GM21723 (cell line): ENCODE measurements at regions not wholly inside any gene's neighbourhood (a gene's known extent, or its start where the extent isn't known, plus 50 kb on each side); places are given as distances from the start of the nearest gene placed in this dataset.
"Not testable (repeated sequence)": the region's sequence is repeated elsewhere in the genome, so short reads cannot be mapped to it uniquely, and the experiment has no call there.

Source experiments
- ATAC-seq: cut with Tn5 transposase; IDR thresholded peaks from one replicate; pipeline ENCODE4 v1.9.1; 2021; ENCODE audit warnings: mild to moderate bottlenecking, moderate library complexity; ENCODE audit not compliant: unreplicated experiment

DNA sequence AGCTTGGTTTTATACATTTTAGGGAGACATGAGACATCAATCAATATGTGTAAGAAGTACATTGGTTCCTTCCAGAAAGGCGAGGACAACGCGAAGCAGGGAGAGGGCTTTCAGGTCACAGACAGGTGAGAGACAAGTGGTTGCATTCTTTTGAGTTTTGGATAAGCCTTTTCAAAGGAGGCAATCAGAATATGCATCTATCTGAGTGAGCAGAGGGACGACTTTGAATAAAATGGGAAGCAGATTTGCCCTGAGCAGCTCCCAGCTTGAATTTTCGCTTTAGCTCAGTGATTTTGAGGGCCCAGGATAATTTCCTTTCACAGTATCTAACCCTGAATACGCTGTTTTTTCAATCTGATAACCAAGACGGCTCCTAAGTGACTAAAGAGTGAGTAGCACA lies 82.5 kb upstream of the MYO3A start:
- no peak for ATAC-seq

DNA sequence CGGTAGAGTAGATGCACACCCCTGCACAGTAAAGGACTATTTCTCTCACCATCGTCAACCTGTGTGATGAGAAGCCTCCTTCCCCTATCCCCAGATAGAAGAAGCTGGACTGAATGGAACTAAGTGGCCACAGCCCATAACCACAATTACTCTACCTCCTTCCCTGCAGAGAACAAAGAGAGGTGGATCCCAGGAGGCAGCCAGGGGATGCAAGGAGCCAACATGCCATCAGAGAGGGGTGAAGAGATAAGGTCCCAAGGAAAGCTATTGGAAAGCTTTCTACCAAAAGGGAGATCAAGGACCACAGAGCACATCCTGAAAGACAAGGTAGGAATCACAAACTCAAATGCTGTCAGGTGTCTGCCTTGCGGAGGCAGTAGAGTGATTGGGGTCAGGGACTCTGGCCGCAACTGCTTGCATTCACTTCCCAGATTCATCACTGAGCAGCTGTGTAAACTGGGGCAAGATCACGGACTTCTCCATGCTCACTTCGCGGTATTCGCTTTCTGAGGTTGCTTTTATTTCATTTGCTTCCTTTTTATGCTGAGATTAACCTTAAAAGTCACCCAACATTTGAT lies 81.6 kb upstream of the MYO3A start:
- no peak for ATAC-seq

DNA sequence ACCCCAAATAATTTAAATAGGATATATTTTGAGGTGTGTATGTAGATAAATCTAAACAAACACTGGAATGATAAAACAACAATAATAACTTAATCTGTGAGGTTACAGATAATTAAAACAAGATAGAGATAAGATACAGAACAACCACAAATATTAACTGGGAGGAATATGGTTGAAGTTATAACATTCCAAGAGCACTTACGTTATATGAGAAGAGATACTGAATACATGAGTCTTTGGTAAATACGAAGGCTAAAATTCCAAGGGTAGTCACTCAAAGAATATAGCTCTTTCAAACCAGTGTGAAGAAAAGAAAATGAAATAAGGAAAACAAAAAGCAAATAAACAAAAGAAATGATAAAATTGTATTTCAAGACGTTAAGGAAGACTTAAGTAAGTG lies 76.0 kb upstream of the MYO3A start:
- no peak for ATAC-seq

DNA sequence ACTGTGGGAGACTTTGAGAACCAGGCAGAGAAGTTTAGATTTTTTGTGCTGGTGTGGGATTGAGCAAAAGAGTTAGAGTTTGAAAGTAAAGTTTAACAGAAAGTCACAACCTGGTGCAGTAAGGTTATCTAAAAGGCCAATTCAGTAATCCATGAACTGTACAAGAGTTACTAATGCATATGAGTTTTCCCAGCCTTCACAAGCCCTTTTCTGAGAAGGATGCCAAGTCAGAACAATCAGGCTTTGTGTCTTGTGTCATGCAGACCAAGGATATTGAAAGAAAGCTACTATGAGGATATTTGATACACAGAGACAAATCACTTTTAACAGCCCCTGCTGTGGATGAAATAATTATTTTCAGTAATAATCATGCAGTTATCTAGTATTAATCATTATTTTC lies 68.8 kb upstream of the MYO3A start:
- no peak for ATAC-seq

DNA sequence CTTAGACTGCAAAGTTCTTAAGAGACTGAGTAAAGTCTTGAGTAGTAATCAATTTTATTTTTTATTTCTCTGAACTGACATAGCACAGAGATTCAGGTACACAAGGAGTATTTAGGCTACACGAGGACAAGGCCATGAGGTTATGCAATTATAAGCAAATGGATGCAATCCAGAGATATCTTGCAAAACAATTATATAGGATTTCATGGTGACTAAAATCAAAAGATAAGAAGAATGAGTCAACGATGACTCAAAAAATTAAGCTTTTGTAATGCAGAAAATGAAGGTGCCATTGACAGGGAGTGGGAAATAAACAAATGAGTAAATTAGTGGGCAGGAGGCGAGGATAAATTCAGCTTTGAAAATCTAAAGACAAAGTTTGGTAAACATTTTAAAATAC lies 66.7 kb upstream of the MYO3A start:
- no peak for ATAC-seq

DNA sequence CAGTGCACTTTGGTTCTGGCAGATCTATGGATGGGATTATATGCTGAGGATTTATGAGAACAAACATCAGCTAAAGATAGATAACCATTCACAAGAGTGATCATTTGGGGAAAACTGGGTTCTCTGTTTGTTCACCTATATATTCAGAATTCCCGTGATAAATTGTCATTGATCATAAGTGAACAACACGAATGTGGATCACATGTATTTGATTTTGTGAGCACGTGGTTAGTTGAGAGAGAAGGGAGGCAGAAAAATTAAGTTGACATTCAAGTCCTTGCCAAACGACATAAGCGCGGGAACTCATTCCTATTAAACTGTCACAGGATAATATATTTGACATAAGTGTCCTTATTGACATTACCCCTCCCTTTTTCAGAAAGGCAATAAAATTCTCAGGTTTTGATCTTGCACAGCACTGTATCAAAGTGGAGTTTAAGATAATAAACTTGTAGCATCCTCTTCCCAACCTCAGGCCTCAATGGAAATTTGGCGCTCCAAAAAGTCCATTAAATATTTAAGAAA lies 64.9 kb upstream of the MYO3A start:
- no peak for ATAC-seq

DNA sequence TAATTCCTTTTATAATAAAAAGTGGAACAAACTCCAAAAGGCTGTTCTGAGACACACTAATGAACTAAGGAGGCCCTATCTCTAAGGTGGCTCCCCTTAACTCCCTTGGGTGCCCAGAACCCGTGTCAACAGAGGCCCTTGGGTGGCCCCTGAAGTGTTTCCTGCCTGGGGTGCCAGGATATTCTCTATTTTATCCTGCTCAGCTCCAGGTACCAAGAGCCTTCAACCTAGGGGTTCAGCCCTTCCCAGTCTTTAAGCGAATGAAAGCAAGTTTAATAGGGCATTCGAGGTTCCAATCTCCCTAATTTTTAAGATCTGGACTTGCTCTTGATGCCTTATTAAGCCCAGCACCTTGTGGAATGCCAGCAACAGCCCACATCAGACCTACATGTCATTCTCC lies 64.4 kb upstream of the MYO3A start:
- no peak for ATAC-seq

DNA sequence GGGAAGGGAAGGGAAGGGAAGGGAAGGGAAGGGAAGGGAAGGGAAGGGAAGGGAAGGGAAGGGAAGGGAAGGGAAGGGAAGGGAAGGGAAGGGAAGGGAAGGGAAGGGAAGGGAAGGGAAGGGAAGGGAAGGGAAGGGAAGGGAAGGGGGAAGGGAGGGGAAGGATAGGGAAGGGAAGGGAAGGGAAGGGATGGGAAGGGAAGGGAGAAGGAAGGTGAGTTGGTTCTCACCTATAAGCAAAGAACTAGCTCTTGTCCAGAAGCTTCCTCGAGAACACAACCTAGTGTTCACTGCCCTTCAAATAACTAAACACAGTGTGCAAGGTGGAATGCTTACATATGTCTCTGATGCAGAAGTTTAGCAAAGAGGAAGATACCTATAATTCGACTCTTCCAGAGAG lies 59.6 kb upstream of the MYO3A start:
- not testable (repeated sequence) for ATAC-seq

DNA sequence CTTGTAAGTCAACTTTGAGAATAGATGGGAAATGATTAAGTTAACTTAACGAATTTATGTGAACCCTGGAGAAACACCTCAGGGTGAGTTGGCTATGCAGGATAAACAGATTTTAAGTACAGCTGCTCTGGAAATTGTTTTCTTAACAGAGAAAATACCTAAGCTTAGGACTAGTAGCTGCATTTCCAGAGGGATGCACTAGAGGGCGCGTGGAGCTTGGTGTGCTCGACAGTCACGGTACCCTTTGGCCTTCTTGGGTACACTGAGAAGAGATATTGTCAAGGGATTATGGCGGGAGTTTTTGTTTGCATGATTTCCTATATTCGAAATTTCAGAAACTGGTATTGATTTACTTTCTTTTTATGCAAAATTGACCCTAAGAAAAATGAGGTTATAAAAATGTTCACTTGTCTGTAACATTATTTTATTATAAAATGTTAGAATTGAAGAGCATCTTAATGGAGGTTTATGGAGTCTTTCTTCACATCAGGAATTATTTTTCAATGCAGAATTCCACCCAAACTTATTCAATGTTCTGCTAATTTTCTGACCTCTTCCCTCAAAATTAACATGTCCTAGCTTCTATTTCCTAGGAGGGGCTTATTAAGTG lies 58.4 kb upstream of the MYO3A start:
- peak; percentile 87 for ATAC-seq

DNA sequence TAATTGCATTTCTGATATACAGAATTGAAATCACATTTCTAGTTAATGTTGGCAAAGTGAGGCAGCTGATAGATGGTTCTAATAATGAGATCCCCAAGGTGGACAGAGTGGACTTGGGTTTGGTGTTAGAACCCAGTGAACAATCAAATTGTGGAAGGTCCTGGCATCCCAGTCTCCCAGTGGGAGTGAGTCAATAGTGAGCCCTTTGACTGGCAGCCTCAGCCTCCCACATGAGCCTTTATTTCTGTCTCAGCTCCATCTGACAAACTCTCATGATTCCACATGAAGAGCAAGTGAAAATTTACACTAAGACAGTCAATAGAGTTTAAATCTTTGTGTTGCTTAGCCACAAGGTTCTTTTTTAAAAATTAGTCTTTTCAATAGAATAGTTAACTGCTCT lies 56.7 kb upstream of the MYO3A start:
- no peak for ATAC-seq
